T-helper 2 cell treated with Interferon-gamma antibody and Interleukin-4, amounts not matched to agents 100 ng/mL and 5 ng/mL, for 36 hours (primary cell): ENCODE measurements at regions not wholly inside any gene's neighbourhood (a gene's known extent, or its start where the extent isn't known, plus 50 kb on each side); places are given as distances from the start of the nearest gene placed in this dataset.

ENCODE experiments used
- intact Hi-C: fragments of 100-400 bp; cut with micrococcal nuclease; formaldehyde crosslinking; loops from one replicate; pipeline ENCODE4 v1.15.1; 2023

DNA sequence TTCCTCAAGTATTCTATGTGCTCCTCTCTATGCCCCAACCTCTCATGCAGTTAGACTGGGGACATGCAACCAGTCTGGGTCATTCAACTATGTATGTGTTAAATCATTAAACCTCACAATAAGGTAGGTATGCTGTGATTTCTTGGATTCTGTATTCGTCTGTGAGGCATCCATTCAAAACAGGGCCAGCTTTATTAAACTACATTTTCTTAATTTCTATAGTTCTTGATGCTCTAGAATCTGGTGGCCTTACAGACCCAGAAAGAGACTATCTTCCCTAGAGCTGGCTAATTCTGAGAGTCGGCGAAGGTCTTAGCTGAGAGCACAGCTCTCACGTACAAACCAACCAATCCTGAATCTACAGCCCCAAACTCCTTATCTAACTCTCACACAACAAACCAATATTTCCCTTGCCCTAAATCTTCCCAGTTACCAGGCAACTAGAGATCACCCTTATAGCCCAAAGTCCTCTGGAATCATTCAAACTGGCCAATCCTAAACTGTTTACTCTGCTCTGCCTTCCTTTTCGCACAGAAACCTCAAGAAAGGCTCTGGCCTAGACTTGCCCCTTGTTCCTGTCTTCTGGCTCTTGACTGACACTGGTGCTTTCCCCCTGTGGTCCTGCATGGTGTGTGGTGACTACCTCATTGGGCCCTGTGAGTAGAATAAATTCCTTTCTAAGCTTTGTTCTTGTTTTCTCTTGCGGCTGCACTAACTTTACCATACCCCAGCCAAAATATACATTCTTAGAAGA is 203.5 kb upstream of the TET2 start:
- intact Hi-C loops = no loop called here

- intact Hi-C loops = no loop called here
Measured at GRCh38 chr4:104944596-104944995, 202.1 kb upstream of the TET2 start.

- intact Hi-C loops = no loop called here
Measured at GRCh38 chr4:104964410-104965175, 182.1 kb upstream of the TET2 start.

DNA sequence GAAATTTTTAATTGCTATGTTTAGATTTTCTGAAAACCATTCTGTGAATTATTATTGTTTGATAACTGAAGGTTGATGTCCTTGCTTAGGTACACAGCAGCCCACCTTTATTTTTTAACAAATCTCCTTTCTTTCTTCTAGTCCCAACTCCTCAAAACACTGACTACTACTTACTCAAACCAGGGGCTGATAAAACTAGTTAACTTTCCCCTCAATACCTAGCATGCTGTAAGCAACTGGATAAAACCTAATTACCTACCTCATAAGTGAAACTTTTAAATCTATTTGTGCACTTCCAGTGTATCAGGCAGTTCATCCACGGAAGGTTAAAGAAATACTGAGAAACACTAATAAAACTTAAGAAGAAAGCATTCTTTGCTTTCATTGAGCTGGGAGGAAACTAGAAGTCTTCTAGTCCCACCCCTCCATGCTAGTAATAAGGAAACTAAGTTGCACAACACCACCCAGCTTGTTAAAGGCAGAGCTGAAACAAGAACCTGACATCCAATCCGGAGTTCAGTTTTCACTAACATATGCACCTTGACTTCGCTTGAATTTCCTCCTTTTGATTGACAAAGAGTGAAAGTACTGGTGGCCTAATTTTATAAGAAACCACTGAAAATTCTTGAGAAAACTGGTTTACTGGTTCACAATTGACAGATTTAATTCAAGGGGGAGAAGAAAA is 180.2 kb upstream of the TET2 start:
- intact Hi-C loops = loop anchor here (1.0 to 2.0 kb wide), 5 partner anchors 28 to 508 kb away; partner anchors contain the start of genes PPA2 and TET2

- intact Hi-C loops = loop anchor here (2.0 kb wide), 3 partner anchors 28 to 180 kb away; partner anchors contain the start of gene TET2
Measured at GRCh38 chr4:104967034-104967401, 179.7 kb upstream of the TET2 start.

- intact Hi-C loops = no loop called here
Measured at GRCh38 chr4:104969394-104970082, 177.1 kb upstream of the TET2 start.

DNA sequence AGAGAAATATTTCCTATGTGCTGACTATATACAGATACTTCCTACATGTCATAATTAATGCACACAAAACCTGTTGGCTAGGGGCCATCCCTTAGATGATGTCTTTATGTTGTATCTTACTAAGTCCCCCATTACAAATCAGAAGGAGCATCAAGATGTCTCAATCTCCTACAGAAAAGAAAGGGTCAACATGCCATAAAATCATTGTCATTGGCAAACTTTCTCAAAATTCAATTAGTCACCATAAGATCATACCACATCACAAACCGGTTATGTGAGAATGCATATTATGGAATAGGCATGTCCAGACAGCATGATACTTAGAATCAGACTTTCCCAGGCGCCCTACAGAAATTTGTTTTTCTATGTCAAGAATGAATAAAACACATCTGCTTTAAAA is 175.2 kb upstream of the TET2 start:
- intact Hi-C loops = no loop called here

DNA sequence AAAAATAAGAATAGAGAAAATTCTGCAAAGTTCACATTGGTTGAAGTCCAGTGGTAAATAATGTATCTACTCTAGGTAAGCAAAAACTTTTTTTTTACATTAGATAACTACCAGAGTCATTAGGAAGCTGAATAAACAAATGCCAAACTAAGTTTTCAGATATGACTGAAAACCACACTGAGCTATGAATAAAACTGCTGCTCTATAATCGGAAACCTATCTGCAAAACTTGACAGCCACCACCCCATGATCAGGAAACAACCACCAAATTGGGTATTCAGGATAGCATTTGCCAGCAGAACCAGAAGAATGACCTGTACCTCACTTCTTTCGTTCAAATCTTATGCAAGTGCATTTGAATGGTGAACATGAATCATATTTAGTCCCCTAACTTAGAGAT is 173.0 kb upstream of the TET2 start:
- intact Hi-C loops = no loop called here

- intact Hi-C loops = no loop called here
Measured at GRCh38 chr4:104975617-104976016, 171.1 kb upstream of the TET2 start.

DNA sequence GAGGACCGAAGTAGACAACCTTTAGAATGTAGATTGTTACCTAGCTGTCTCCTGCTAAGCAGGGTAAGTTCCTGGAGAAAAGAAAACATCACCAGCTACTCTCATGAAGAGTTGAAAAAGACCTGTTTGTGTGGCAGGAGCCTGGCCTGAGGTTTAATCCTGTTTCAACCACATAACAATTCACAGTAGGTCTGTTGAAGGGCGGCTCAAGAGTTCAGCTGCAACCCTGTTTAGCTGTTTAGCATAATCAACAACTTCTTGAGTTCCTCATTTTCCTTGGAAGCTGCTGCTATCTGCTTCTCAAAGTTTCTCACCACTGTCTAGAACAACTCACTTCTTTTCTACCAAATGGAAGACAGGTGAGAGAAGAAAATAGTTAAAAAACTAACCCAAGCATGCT is 170.4 kb upstream of the TET2 start:
- intact Hi-C loops = no loop called here

DNA sequence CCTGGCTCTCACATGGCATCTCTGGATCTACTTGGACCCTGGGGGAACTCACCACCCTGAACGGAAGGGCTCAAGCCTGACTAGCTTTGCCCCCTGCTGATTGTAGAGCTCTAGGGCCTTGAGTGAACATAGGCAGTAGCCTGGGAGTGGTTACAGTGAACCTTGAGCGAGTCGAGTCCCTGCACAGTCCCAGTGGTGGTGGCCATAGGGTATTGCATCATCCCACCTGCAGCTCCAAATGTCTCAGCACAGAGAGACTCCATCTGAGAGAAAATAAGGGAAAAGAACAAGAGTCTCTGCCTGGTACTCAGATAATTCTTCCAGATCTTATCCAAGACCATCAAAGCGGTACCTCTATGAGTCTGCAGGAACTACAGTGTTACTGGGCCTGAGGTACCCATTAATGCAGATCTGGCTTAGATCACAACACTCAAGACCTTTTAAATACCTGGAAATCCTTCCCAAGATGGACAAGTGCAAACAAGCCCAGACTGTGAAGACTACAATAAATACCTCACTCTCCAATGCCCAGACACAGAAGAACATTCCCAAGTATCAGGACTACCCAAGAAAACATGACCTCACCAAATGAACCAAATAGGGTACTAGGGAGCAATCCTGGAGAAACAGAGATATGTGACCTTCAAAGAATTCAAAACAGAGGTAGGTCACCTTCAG is 167.5 kb upstream of the TET2 start:
- intact Hi-C loops = no loop called here

DNA sequence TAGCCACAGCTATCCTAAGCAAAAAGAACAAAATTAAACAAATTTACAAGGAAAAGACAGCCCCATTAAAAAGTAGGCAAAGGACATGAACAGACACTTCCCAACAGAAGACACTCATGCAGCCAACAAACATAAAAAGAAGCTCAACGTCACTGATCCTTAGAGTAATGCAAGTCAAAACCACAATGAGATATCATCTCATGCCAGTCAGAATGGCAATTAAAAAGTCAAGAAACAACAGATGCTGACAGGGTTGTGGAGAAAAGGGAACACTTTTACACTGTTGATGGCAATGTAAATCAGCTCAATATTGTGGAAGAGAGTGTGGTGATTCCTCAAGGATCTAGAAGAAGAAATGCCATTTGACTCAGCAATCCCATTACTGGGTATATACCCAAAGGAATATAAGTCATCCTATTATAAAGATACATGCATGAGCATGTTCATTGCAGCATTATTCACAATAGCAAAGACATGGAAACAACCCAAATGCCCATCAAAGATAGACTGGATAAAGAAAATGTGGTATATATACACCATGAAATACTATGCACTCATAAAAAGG is 163.0 kb upstream of the TET2 start:
- intact Hi-C loops = no loop called here

DNA sequence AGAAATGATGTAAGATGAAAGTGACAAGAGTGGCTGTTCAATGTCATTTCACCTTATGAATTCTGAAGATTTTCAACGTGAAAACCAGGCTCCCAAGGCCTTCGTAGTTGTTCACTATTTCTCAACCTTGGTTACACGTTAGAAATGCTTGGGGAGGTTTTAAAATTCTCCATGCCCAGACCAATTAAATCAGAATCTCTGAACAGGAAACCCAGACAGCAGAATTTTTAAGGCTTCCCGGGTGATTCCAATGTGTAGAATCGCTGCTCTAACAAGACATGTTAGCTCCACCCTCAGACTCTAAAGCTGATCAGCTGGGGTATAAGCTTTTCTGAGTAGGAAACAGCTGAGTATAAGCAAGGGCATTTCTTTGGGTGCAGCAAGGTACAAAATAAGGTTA is 160.4 kb upstream of the TET2 start:
- intact Hi-C loops = no loop called here

GRCh38 chr4:104989371-104989770 is 157.3 kb upstream of the TET2 start:
- intact Hi-C loops = no loop called here

DNA sequence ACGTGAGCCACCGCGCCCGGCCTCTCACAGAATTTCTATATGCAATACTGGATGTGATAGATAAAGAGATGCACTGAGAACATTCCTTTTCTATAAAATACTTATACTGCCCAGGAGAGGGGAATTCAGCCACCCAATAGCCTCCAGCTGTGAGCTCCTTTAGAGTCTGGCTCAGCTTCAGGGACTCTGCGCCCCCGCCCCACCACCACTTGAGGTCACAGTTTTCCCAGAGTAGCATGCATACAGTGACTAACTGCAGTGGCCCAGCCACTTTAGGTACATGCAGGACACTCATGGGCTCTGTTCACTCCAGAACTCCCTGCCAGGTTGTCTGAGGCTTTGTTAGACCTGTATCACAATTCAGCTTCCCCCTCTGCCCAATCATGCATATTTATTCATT is 144.4 kb upstream of the TET2 start:
- intact Hi-C loops = no loop called here

- intact Hi-C loops = no loop called here
Measured at GRCh38 chr4:105014234-105014633, 132.4 kb upstream of the TET2 start.

DNA sequence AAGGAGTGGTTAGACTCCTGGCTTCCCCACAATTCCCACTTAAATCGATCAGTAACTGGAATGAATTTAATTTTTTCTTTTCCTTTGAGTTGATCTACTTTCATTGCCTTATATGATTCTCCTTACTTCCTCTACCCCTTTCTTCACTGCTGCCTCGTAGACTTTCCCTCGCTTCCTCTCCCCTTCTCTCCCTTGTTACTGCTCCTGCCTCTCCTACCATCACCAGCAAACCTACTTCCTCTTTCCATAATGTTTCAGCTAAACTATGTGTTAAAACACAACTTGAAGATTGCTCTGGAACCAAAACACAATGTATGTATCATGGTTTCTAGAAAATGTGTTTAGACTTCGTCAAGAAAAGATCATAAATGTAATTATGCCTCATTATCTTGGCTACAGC is 132.0 kb upstream of the TET2 start:
- intact Hi-C loops = no loop called here

DNA sequence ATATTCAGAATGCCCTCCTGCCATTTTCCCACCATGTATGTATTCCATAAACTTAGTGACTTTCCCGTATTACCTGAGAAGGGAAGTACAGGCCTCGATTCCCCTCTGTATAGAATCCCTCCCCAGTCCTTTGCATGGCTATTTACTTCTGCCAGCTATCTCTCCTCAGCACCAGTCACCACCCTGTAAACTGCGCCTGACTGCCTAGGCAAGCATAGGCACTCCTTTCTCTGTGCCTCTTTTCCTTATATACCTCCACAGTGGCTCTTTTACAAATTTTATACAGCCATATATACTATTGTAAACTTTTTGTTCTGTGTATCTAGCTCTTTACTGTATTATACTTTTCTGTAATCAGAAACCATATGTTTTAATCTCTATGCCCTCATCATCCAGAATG is 130.9 kb upstream of the TET2 start:
- intact Hi-C loops = no loop called here

- intact Hi-C loops = no loop called here
Measured at GRCh38 chr4:105022811-105023667, 123.6 kb upstream of the TET2 start.

GRCh38 chr4:105023668-105024055 is 123.0 kb upstream of the TET2 start:
- intact Hi-C loops = no loop called here
